HCT116 (cell line): ENCODE measurements at regions not wholly inside any gene's neighbourhood (a gene's known extent, or its start where the extent isn't known, plus 50 kb on each side); places are given as distances from the start of the nearest gene placed in this dataset.

Experiments used
- ATAC-seq: fragments of 200-7000 bp; cut with Tn5 transposase; 2 replicates; pipeline ENCODE4 v1.9.1; 2020; ENCODE audit warnings: mild to moderate bottlenecking, moderate library complexity
- BruUV-seq: library from RNA; stranded (reverse); fragments of 400-500 nt; replicated peaks from 2 replicates; lab custom pipeline; 2021; lab: Mats Ljungman, UMichigan
- CTCF ChIA-PET: fragments of 300-600 bp; sonication (Branson Sonifier 250); formaldehyde crosslinking; loops from one replicate; lab custom pipeline; 2021; ENCODE audit warnings: antibody characterized with exemption; lab: Charles Lee
- POLR2A ChIA-PET: fragments of 300-600, 350-600 bp; sonication (Branson Sonifier 250); formaldehyde crosslinking; loops from one replicate; lab custom pipeline; 2021; ENCODE audit warnings: antibody characterized with exemption; lab: Charles Lee
- RAD21 ChIA-PET, 2 experiments: fragments of 300-600 bp; sonication (Branson Sonifier 250); formaldehyde crosslinking; loops; one replicate each; lab custom pipeline; 2023; ENCODE audit warnings: low total read pairs in 2 of 2; ENCODE audit not compliant: uncharacterized antibody in 2 of 2, unreplicated experiment in 2 of 2, low non-redundant PET in 1 of 2; lab: Charles Lee
- DNase-seq: peaks from one replicate; pipeline ENCODE4 v3.0.0-alpha.2; 2010; ENCODE audit warnings: low read depth, low spot score
- H2AFZ ChIP-seq: fragments of 200-600 bp; shearing (Covaris generic), sonication (generic); 2 replicates; pipeline ENCODE4 v1.6.1; 2017; ENCODE audit warnings: low read depth, mixed run types, mixed read lengths, antibody characterized with exemption, low read length; ENCODE audit not compliant: poor library complexity, severe bottlenecking
- H3K27ac ChIP-seq: 2 replicates; pipeline ENCODE4 v1.5.1; 2012; ENCODE audit warnings: low read depth, low read length
- H3K27me3 ChIP-seq: fragments of 200-600 bp; sonication (generic); 2 replicates; pipeline ENCODE4 v1.6.1; 2016; ENCODE audit warnings: mixed run types, low read length, mixed read lengths; ENCODE audit not compliant: insufficient read depth
- H3K36me3 ChIP-seq, 2 experiments: fragments of 200-500 bp in 1 of 2; fragments of 200-600 bp in 1 of 2; sonication (Bioruptor generic) in 1 of 2; sonication (generic) in 1 of 2; 2 replicates each; pipeline versions ENCODE4 v1.5.1 to v1.6.1; 2014 to 2016; ENCODE audit warnings: low read length in 2 of 2, inconsistent platforms in 1 of 2, mixed read lengths in 1 of 2, mixed run types in 1 of 2; ENCODE audit not compliant: insufficient read depth in 2 of 2, control insufficient read depth in 1 of 2
- H3K4me1 ChIP-seq, 2 experiments: fragments of 200-600 bp in 1 of 2; sonication (generic) in 1 of 2; 2 replicates each; pipeline versions ENCODE4 v1.5.1 to v1.6.1; 2012 to 2017; ENCODE audit warnings: low read length in 2 of 2, inconsistent platforms in 1 of 2, mild to moderate bottlenecking in 1 of 2, mixed read lengths in 1 of 2, mixed run types in 1 of 2, moderate library complexity in 1 of 2; ENCODE audit not compliant: insufficient read depth in 2 of 2, control insufficient read depth in 1 of 2
- H3K4me2 ChIP-seq: fragments of 200-600 bp; sonication (generic); 2 replicates; pipeline ENCODE4 v1.6.1; 2017; ENCODE audit warnings: mixed run types, low read length, mixed read lengths
- H3K4me3 ChIP-seq, 2 experiments: fragments of 200-600 bp in 1 of 2; sonication (generic) in 1 of 2; replicated peaks in 1 of 2; 2 replicates each; pipeline ENCODE4 v1.5.1; 2011 to 2016; ENCODE audit warnings: low read length in 2 of 2, control low read depth in 1 of 2, low read depth in 1 of 2, mild to moderate bottlenecking in 1 of 2, mixed read lengths in 1 of 2, mixed run types in 1 of 2
- H3K79me2 ChIP-seq: fragments of 200-600 bp; sonication (generic); 2 replicates; pipeline ENCODE4 v1.6.1; 2017; ENCODE audit warnings: mild to moderate bottlenecking, mixed run types, low read length, moderate library complexity, mixed read lengths; ENCODE audit not compliant: insufficient read depth
- H3K9ac ChIP-seq: fragments of 200-600 bp; sonication (generic); 2 replicates; pipeline ENCODE4 v1.6.1; 2016; ENCODE audit warnings: low read length, mixed read lengths
- H3K9me2 ChIP-seq: fragments of 200-600 bp; sonication (generic), shearing (Covaris generic); 2 replicates; pipeline ENCODE4 v1.6.1; 2017; ENCODE audit warnings: mixed run types, mild to moderate bottlenecking, moderate library complexity; ENCODE audit not compliant: insufficient read depth
- H3K9me3 ChIP-seq, 2 experiments: fragments of 200-500 bp in 1 of 2; fragments of 200-600 bp in 1 of 2; sonication (Bioruptor generic) in 1 of 2; sonication (generic) in 1 of 2; 2 replicates each; pipeline ENCODE4 v1.6.1; 2014 to 2017; ENCODE audit warnings: low read length in 2 of 2, mixed read lengths in 2 of 2, inconsistent platforms in 1 of 2, low read depth in 1 of 2, mild to moderate bottlenecking in 1 of 2, mixed run types in 1 of 2, moderate library complexity in 1 of 2; ENCODE audit not compliant: control insufficient read depth in 1 of 2, insufficient read depth in 1 of 2
- H4K20me1 ChIP-seq: fragments of 200-600 bp; sonication (generic), shearing (Covaris generic); 2 replicates; pipeline ENCODE4 v1.6.1; 2017; ENCODE audit warnings: mixed run types, mild to moderate bottlenecking, moderate library complexity; ENCODE audit not compliant: insufficient read depth
- CBX3 ChIP-seq: IDR thresholded peaks from 2 replicates; pipeline ENCODE4 v1.6.1; 2012; ENCODE audit warnings: low read depth
- CEBPB ChIP-seq: IDR thresholded peaks from 2 replicates; pipeline ENCODE4 v1.6.1; 2012; ENCODE audit warnings: low read depth
- CTCF ChIP-seq, 3 experiments: fragments of 200-600 bp in 1 of 3; sonication (generic) in 1 of 3; IDR thresholded peaks in 2 of 3; conservative IDR thresholded peaks in 1 of 3; 2 replicates each; pipeline ENCODE4 v1.5.1; 2012 to 2017; ENCODE audit warnings: low read depth in 2 of 3, low read length in 2 of 3, antibody characterized with exemption in 1 of 3, borderline replicate concordance in 1 of 3, control low read depth in 1 of 3, mild to moderate bottlenecking in 1 of 3, mixed read lengths in 1 of 3, mixed run types in 1 of 3, moderate library complexity in 1 of 3; ENCODE audit not compliant: insufficient read depth in 1 of 3
- ELF1 ChIP-seq: IDR thresholded peaks from 2 replicates; pipeline ENCODE4 v1.6.1; 2012; ENCODE audit warnings: low read depth, borderline replicate concordance
- EZH2 ChIP-seq: fragments of 200-600 bp; sonication (generic); IDR thresholded peaks from 2 replicates; pipeline ENCODE4 v1.6.1; 2017; ENCODE audit warnings: antibody characterized with exemption, mixed run types
- FOSL1 ChIP-seq: IDR thresholded peaks from 2 replicates; pipeline ENCODE4 v1.6.1; 2012; ENCODE audit warnings: low read depth
- JUND ChIP-seq: IDR thresholded peaks from 2 replicates; pipeline ENCODE4 v1.6.1; 2012
- MAX ChIP-seq: IDR thresholded peaks from 2 replicates; pipeline ENCODE4 v1.6.1; 2012
- POLR2A ChIP-seq: IDR thresholded peaks from 2 replicates; pipeline ENCODE4 v1.7.0; 2011; ENCODE audit warnings: borderline replicate concordance; ENCODE audit not compliant: insufficient read depth, insufficient read length; ENCODE audit errors: extremely low read depth
- POLR2AphosphoS5 ChIP-seq: IDR thresholded peaks from 2 replicates; pipeline ENCODE4 v1.6.1; 2011; ENCODE audit warnings: mild to moderate bottlenecking, low read depth, low read length, moderate library complexity
- RAD21 ChIP-seq: IDR thresholded peaks from 2 replicates; pipeline ENCODE4 v1.6.1; 2012; ENCODE audit warnings: low read depth, mild to moderate bottlenecking
- REST ChIP-seq: IDR thresholded peaks from 2 replicates; pipeline ENCODE4 v1.6.1; 2012; ENCODE audit warnings: low read depth
- SIN3A ChIP-seq: IDR thresholded peaks from 2 replicates; pipeline ENCODE4 v1.6.1; 2012; ENCODE audit warnings: low read depth
- SP1 ChIP-seq: IDR thresholded peaks from 2 replicates; pipeline ENCODE4 v1.6.1; 2012; ENCODE audit warnings: low read depth
- TCF7L2 ChIP-seq: IDR thresholded peaks from 2 replicates; pipeline ENCODE4 v1.7.0; 2011; ENCODE audit warnings: borderline replicate concordance, inconsistent platforms; ENCODE audit not compliant: insufficient read depth, insufficient read length; ENCODE audit errors: extremely low read depth
- YY1 ChIP-seq: IDR thresholded peaks from 2 replicates; pipeline ENCODE4 v1.6.1; 2011; ENCODE audit warnings: low read length, low read depth, moderate library complexity, mild to moderate bottlenecking; ENCODE audit not compliant: insufficient replicate concordance; ENCODE audit errors: extremely low read depth
- ZBTB33 ChIP-seq: IDR thresholded peaks from 2 replicates; pipeline ENCODE4 v1.6.1; 2011; ENCODE audit warnings: mild to moderate bottlenecking, low read length, moderate library complexity; ENCODE audit not compliant: insufficient replicate concordance; ENCODE audit errors: extremely low read depth
- ZFX ChIP-seq: fragments of 450-650 bp; IDR thresholded peaks from 2 replicates; pipeline ENCODE4 v1.6.1; 2017
- ZNF274 ChIP-seq: fragments of 200-500 bp; sonication (Bioruptor generic); IDR thresholded peaks from 2 replicates; pipeline ENCODE4 v1.6.1; 2014; ENCODE audit warnings: mild to moderate bottlenecking, low read depth, low read length, inconsistent platforms
- intact Hi-C: fragments of 100-400 bp; cut with micrococcal nuclease; formaldehyde crosslinking; loops from 2 replicates; pipeline ENCODE4 v1.10.0; 2022

- Histone ChIP-seq H3K4me1 (no peaks in the 10 kb centered on the region), H3K27me3 (no peaks in the 10 kb centered on the region), H4K20me1 (no peaks in the 10 kb centered on the region), H3K4me2 (no peak overlapping the region), H2AFZ (no peak overlapping the region), H3K36me3 (no peaks in the 10 kb centered on the region), H3K9me3 (no peaks in the 10 kb centered on the region), H3K9ac (no peak overlapping the region), H3K79me2 (no peaks in the 10 kb centered on the region), H3K27ac (no peak overlapping the region), H3K9me2 (no peaks in the 10 kb centered on the region), H3K4me3 (no peak overlapping the region)
- ChIA-PET RAD21 (no interaction called here), CTCF (no interaction called here), POLR2A (no interaction called here)
- DNase-seq, result no peak
- BruUV-seq, result no TSS peak
- TF ChIP-seq ZBTB33 (no peak), ZFX (no peak), ELF1 (no peak), POLR2AphosphoS5 (no peak), POLR2A (no peak), SIN3A (no peak), REST (no peak), CEBPB (no peak), CBX3 (no peak), RAD21 (no peak), TCF7L2 (no peak), ZNF274 (no peak), JUND (no peak), SP1 (no peak), MAX (no peak), YY1 (no peak), CTCF (IDR thresholded peaks at IDR 0.05 in 2 of 3, conservative IDR thresholded peaks at IDR 0.05 in 1 of 3; ENCODE audit: borderline replicate concordance in 1 of 3, insufficient read depth in 1 of 3, low read depth in 2 of 3, low read length in 2 of 3) (no peak), EZH2 (no peak), FOSL1 (no peak)
- no peak for ATAC-seq
- intact Hi-C loops, result no loop called here
Observed at GRCh38 chr10:33085313-33085833, 127.3 kb upstream of the ITGB1 start.
